Putamen (tissue), 1 donor: ENCODE measurements at regions not wholly inside any gene's neighbourhood (a gene's known extent, or its start where the extent isn't known, plus 50 kb on each side); places are given as distances from the start of the nearest gene placed in this dataset.
A peak's percentile ranks its signal among the peaks of the same experiment; 100 is the strongest.

Source experiments
- DNase-seq: peaks from one replicate; pipeline ENCODE4 v3.0.0-alpha.2; 2016; ENCODE audit warnings: low spot score

DNA sequence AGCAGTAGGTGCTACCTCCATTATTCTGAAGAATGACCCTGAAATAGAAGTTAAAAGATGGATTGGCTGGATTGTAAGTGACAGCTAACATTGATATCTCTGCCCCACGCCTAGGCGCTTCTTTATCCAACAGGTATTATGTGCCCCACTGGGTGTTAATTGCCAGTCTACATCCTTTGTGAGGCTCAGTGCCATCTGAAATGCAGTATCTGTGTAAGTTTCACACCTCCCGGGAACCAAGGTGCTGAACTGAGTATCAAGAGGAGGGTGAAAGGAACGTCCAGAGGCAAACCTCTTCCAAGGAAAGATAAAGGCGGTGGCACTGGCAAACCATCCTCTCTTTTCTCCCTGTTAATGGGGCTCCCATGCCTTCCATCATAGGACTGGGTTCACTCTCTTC is 181.1 kb upstream of the UBL3 start:
- no peak for DNase-seq

DNA sequence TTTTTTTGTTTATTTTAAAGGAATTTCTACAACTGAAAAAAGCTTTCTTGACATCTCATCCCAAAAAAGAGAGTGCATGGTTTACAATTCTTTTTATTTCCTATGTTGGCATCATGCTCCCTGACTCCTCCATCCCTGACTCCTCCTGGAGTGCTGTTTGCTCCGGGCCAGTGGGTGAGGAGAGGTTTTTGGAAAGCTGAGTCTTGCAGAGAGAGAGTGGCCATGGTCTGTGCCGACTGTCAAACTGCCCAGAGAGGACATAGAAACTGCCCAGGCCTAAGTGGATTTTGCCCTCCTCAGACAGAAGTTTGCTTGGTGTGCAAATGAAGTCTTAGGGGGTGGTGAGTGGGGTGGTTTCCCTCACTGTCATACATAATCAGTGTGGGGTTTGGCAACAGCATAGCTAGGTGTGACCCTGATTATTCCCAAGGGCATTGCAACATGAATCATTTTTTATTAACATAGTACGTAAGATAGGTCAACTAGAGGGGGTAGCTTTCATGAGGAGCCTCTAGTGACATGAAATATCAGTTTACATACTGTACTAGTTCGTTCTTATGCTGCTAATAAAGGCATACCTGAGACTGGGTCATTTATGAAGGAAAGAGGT is 179.8 kb upstream of the UBL3 start:
- no peak for DNase-seq

DNA sequence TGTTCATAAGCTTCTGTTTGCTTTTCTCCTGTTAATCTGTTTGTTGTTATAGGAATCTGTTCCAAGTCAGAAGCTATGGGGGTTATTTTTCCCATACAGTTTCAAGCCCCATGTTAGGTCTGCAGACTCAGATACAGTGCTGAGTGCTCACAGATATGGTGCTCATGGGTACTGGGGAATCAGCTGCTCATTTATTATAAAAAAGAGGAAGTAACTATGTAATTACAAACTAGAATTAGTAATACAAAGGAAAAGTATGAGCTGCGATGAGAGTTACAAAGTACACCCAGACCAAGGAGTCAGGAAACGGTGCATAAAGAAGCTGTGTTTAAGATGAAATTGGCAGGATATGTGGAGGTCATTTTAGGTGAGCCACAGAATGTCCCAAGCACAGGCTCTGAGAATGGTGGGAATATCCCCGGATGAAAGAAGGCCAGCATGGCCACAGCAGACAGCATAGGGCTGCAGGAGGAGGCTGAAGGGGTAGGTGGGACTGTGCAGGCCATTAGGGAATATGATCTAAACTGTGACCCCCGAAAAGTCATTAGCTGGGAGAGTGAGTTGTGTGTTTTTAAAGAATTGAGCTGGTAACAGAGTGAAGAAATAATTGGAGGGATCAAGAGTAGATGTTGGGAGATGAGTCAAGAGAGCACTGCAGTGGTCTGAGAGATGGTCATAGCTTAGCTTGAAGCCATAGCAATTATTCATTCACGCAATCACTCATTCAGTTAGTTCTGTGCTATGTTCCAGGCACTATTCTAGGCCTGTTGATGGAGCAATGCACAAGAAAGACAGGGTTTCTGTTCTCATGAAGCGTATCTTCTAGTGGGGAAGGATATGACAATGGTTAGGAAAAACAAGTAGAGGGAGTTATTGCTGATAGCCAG is 177.4 kb upstream of the UBL3 start:
- DNase-seq, result no peak

DNA sequence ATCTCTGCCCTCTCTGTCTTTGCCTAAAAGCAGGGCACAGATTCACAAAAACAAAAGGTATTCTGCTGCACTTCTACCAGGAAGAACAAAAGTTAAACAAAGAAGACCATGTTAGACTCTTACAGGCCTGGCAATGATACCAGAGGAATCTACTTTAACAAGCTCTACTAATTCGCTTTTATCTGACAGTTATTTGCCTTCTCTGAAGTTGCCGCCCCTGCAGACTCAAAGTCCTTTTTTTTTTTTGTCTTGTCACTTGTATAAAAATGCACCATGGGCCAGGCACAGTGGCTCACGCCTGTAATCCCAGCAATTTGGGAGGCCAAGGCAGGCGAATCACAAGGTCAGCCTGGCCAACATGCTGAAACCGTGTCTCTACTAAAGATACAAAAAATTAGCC is 176.5 kb upstream of the UBL3 start:
- DNase-seq, result no peak

DNA sequence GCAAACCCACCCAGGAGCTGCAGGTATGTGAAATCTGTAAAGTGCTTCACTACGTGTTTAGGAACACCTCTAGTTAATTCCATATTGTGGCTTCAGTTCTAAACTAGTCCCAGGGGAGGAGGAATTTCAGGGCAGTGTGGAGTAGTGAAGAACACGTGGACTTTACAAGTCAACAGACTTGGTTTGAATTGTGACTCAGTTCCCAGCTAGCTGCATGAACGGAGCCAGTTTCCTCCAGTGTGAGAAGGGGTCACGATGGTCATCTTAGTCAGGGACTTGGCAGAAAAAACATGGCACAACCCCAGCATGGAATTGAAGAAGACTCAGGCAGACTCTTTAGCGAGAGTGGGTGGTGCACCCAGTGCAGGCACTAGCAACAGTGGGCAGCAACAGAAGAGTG is 175.7 kb upstream of the UBL3 start:
- DNase-seq, result no peak

DNA sequence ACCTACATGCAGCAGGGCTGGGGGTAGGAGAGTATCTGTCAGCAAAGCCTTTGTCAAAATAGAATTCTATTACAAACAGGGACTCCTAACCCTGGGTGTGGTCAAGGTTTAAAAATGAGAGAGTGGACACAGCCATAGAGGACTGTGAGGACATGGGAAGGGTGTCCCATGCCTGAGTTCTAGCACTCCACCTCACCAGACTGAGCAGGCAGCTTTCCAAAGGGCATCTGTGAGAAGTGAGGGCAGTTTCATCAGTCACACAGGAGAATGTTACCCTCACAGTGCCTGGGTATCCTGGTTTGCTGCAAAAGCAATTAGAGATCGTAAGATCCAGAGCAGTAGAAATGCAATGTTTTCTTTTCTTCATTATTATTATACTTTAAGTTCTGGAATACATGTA is 174.9 kb upstream of the UBL3 start:
- no peak for DNase-seq

DNA sequence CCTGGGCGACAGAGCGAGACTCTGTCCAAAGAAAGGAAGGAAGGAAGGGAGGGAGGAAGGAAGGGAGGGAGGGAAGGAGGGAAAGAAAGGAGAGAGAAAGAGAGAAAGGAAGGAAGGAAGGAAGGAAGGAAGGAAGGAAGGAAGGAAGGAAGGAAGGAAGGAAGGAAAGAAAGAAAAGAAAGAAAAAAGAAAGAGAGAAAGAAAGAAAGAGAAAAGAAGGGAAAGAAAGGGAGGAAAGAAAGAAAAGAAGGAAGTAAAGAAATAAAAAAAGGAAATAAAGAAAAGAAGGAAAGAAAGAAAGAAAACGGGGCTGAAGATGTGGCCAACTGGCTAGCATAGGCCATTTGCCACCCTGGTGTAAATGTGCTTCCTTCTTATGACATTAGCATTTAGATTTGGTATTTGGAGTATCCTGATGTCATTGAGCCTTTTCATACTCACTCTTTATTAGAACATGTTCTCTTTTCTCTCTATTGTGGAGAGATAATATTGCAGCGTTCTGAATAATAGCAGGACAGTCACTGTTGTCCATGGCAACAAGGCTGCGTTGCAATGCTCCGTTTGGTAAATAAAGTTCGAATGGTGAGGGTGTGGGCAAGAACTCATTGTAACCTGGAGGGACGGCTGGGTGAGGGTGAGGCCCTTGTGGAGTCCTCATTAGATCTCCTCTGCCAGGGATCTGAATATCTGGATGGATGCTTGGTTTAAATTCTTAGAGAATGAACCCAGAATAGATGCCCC is 173.9 kb upstream of the UBL3 start:
- DNase-seq, result no peak

DNA sequence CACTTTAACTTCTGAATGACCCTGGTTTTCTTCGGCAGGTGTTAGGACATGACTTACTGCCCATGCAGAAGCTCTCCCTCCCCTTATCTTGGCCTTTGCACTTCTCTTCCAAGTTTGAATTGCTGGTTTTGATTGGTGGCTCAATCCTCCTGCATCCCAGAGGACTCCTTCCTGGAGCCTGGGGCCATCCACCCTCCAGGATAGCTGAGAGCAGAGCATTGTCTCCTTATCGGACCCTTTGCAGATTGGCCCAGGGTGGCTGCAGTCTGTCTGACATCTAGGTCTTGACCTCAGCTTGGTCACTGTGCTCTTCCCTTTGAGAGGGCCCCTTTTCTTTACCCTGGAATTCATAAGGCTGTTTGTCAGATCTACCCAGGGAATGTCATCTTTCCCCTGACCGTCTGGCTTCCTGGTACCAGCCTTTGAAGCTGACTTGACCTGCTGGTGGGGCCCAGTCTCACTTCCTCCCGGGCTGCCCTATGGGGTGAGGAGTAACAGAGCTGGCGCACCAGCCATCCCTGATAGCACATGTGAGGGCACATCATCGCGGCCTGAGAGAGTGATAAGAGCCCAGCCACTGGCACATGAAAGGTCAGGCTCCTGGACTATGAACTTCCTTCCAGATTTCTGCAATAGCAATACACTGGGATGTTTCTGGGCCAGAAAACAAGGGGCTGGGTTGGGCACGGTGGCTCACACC is 172.9 kb upstream of the UBL3 start:
- no peak for DNase-seq

DNA sequence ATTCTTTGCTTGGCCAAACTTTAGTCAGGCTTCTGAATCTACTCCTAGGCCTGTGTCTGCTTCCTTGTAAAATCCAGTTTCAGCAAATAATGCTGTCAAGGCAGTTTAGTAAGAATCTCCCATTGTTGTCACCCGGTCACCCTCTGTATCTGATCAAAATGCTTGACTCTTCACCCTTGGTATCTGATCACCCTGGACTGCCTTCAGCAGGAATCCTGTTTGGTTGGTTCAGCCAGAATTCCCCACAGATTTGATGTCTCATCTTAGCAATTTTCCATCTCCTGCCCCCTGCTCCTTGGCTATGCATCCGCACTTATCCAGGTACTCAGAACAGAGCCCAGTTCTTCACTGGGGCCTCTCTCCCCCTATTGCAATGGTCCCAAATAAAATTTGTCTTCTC is 172.4 kb upstream of the UBL3 start:
- no peak for DNase-seq

DNA sequence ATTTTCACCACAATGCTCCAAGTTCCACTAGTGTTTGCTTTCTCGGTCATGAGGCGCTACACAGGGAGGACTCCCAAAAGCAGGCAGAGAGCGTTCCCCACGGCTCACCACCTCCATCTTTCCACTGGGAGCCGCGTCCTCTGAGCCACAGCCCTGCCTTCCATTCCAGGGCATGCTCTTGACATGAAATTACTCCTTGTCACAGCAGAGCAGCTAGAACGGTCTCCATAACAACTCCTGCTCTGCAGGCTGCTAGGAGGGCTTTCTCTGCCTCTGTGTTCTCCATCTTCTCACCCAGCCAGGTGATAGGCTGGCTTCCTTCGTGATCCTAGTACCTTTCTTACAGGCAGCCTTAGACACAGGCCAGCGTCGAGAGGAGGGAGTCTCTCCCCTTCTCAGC is 171.8 kb upstream of the UBL3 start:
- DNase-seq, result peak; percentile 18

DNA sequence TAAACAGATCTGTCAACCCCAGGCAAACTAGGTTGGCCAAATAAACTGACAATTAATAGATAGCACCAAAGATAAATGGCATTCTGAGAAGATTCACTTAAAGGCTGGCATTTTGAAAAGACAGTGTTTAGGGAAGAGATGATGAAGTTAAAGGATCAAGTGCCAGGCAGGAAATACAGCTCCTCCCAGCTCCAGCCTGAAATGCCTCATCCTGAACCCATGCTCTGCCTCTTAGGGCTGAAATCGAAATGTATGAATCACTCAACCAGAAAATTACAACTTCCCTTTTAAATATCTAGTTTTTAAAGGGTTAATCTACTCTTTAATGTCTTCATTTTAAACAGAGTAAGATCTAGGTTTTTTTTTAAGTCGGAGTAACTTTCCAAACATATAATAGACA is 171.2 kb upstream of the UBL3 start:
- no peak for DNase-seq

DNA sequence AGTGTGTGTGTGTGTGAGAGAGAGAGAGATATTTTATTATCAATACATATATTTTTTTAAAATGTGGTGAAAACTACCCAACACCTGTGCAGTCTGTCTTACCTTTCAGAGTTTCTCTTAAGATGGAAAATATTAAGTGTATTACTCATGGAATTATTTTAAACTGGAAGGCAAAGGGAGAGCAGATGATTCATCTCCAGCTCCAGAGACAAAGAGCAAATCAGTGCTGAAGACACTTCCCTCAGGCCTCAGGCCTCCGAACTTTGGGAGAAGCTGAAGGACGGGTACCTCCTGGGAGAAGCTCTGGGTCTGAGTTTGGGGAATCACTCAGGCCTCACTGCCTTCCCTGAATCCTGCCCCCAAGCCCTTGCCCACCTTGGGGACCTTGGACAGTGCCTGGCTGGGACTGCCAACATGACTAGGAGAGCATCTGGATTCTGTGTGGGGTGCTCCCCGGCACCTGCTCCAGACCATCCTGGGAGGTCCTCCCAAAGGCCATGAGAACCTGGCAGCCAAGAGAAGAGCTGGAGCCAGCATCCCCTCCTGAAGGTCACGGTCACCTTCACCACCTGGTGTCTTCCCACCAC is 170.4 kb upstream of the UBL3 start:
- DNase-seq, result peak; percentile 36

DNA sequence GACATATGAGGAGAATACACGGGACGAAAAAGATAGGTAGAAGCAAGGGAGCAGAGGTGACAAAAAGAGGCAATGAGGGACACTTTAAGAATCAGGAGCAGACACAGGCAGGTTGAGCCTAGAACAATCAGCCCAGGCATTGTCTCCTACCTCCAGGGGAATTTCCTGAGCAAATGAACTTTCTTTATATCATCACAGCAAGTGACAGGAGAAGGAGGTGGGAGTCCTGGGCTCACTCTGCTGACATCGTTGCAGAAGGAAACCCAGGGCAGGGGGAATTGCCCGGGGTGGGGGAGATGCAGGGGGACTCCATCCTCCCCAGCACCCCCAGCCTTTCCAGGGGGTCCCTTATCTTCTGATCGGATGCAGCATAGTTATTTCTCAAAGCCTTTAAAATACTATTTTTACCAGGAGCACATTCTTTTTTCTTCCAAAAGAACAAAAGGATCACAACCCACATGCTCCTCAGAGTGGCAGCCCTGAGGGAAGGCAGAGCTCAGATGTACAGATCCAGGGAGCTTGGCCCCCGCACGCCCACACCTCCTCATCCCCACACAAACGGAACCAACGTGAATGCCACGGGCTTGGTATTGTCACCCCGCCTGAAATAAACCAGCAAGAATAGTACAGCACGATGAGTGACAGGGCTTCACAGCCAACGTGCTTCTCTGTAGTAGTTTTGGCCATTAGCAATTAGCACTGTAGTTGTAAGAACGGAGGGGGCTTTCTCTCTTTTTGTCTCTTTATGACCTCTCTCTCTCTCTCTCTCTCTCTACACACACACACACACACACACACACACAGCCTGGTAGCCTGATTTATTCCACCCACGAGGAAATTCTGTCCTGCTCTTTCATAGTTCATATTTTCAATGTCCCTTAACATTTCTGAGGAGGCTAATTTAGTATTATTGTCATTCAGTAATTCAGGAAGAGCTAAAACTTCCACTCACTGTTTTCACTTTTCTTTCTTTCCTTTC is 169.5 kb upstream of the UBL3 start:
- peak; percentile 85 for DNase-seq

DNA sequence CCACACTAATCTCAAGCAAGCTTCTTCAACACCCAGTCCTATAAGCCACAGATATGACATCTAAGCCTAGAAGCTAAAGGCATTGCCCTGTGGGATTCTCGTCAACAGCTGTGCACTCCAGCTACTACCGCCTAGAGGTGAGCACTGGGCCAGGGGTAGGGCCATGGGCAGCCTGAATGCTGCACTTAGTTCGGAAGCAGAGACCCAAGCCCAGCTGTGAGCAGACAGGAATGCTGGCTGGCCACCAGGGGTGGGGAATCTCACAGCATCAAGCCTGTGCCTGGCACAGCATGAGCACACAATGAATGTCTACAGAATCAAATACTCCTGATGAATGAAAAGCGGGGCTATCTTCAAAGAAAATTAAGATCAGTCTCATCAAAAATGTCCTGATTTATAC is 167.5 kb upstream of the UBL3 start:
- DNase-seq, result no peak

DNA sequence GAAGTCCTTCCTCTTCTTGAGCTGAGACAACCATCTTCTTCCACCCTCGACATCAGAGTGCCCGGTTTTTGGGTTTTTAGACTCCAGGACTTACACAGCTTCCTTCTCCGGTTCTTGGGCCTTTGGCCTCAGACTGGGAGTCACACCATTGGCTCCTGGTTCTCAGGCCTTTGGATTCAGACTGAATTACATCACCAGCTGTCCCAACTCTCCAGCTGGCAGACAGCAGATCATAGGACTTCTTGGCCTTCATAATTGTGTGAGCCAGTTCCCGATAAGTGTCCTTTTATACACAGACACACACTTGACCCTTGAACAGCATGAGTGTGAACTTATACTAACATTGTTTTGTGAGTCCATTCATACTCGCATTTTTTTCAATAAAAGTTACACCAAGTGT is 166.0 kb upstream of the UBL3 start:
- no peak for DNase-seq

DNA sequence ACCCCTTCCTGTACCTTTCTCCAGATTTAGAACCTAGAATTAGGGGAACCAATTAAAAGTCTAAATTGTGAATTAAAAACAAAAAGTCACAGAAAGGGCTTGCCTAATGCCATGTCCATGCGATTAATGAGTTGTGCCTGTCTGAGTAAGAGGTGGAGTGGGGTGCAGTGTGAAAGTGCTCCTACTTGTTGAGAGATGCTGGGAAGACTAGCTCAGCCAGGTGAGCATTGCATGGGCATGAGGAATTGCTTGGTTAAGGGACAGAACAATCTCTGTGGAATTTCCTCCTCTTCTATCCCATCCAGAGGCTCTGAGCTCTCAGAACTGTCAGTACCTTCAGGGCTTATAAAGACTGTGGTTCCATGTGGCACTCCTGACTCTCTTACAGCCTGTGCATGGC is 159.0 kb upstream of the UBL3 start:
- no peak for DNase-seq

DNA sequence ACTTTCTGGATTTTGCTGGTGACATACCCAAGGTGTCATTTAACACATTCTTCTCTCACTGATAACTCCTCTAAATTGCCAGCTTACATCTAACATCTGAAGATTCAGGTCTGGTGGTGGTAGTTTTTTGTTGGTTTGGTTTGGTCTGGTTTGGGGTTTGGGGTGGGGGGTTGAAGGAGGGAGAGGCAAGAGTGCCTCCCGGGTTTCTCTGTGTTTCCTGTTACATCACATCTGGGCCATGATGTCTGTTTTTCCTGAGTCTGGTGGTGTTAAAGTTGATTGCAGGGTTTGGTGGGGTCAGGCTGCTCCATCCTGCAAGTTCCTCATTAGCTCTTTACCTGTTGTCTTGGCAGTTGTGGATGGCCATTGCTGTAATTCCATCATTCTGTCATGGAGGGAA is 155.8 kb upstream of the UBL3 start:
- no peak for DNase-seq

DNA sequence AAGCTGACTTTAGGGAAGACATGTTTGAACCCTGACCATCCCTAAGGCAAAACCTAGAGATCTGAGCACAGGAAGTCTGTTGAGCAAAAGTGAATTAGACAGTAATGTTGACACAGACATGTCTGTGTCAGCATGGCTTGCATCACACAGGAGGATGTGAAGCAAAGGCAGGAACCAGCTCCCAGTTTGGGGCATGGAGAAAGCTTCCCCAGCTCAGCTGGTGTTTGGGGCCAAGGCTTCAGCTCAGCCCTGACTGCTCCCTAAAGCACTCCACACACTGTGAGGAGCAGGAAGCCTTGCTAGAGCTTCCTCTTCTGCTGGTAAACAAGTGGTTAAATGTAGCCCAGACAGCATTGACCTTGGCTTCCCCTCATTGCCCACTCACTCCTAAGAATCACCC is 153.8 kb upstream of the UBL3 start:
- DNase-seq, result no peak

DNA sequence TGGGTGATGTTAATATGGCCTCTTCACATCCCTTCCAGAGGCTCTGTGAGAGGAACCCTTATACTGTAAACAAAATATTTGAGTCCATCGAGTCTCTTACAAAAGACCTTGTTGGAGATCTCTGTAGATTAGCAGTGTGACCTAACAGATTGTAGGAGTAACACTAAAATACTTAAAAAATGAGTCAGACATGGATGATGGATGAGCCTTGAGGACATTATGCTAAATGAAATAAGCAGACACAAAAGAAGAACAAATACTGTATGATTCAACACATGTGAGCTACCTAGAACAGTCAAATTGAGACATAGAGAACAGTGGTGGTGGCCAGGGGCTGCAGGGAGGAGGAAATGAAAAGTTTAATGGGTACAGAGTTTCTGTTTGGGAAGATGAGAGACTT is 152.2 kb upstream of the UBL3 start:
- DNase-seq, result no peak

DNA sequence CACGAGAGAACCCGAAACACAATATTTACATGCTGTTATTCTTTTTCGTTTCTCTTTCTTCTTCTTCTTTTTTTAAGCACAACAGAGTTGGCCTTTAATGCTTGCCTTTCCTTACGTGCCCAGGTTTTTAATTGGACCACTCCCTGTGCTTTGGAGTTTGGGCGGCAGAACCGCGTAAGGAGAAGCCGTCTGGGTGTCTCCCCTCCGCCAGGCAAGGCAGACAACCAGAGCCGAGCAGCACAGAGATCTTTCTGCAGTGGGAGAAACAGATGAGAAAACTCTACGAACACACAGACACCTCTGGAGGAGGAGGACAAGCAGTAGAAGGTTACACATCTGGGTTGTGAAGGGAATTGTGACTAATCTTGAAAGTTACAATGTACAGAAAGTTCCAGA is 150.0 kb upstream of the UBL3 start:
- no peak for DNase-seq
